ENCODE measurements at regions not wholly inside any gene's neighbourhood (a gene's known extent, or its start where the extent isn't known, plus 50 kb on each side); places are given as distances from the start of the nearest gene placed in this dataset.

DNA sequence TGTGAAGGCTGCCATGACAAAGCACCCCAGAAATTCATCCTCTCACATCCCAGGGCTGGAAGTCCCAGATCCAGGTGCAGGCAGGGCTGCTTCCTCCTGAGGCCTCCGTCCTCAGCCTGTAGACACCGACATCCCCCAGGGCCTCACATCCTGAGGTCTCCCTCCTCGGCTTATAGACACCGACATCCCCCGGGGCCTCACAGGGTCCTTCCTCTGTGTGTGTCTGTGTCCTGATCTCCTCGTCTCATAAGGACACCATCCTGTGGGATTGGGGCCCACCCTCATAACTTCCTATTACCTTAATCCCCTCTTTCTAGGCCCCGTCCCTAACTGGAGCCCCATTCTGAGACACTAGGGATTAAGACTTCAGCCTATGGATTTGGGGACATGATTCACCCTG, 92.0 kb upstream of the SNTG2 start:
- DNase-seq, result no peak

DNA sequence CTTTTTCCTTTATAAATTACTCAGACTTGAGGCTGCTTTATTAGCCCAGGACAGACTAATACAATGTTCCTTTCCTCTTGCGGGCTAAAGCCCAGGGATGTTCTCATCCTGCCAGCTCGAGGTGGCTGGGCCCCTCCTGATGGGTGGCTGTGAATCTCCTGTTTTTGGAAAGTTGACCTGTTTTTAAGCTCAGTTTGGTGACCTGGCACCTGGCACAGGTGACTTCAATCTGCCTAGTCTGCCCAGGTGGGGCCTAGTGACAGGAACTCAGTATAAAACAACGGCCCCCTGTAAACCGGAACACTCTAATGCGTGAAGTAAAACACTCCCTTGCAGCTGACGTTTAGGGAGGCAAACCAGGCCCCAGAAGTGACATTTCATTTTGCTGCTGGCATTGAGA, 92.7 kb upstream of the SNTG2 start:
- no peak for DNase-seq

DNA sequence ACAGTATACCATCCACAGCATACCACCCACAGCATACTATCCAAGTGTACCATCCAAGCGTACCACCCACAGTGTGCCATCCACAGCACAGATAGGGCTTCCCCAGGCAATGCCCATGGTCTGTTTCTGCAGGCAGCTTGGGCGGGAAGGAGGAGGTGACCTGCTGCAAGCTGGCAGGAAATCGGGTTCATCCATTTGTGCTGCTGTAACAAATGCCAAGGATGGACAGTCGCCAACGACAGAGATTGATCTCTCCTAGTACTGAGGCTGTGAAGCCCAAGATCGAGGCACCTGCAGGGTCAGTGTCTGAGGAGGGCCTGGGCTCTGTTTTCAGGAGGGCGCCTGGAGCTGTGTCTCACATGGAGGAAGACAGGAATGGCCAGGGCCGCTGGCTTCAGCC, 93.6 kb upstream of the SNTG2 start:
- no peak for DNase-seq

DNA sequence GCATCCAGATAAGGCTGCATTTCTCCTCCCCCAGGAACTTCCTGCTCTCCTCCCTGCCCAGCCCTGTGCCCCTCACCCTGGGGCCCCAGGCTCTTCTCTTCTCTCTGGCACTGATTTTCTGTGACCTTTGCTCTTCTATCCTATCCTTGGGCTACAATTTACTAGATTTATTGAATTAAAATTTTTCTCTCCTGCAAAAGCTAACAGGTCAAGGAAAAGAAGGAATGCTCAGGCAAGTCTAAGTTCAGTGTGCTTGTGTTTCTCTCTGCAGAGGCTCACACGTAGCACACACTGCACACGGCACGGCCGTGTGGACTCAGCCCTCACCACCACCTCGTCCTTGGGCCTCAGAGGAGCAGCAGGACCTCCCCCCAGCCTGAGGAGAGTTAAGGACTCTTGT, 94.2 kb upstream of the SNTG2 start:
- DNase-seq, result no peak

DNA sequence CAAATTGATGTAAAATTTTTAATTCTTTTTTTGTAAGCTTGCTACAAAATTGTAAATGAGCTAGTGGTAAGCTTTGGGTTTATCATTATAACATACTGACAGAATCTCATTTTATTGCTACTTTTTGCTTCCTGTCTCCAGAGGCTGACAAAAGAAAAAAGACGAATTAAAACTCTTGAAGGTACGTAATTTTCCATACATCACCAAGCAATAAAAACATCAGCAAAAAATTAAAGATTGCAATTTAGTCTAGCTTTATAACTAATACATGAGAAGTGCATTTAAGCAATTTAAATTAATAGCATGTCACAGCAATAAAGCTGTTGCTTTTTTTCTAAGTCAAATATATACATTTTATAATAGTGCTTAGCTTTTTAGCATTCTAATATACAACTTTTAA, 94.6 kb upstream of the SNTG2 start:
- no peak for DNase-seq

DNA sequence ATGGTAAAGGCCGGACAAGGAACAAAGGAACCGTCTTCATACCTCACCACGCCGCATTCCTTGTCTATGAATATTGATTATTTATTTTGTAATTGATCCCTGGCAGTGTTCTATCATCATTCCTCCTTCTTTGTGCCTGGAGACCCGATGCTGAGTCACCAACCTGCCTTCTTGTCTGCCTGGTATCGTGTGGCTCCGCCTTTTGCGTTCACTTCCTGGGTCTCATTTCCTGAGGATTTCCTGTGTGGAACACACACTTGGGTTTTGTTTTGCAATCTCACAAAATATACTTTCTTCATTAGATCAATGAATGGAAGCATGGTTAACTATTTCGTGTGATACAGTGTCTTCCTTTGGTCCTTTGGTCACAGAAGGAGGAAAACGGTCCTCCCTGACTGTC, 95.5 kb upstream of the SNTG2 start:
- DNase-seq, result no peak

DNA sequence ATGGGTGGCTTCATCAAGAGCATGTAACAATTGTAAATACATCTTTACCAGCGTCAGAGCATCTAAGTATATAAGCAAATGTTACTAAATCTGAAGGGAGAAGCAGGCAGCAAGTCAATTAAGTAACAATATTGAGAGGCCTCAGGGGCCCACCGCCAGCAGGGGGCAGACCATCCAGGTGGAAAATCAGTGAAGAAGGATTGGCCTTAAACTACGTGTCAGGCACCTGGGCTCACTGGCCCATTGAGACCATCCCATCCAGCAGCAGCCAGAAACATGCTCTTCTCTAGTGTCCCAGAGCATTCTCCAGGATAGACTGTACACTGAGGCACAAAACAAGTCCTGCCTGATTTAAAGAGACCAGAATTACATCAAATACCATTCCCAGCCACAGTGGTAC, 96.2 kb upstream of the SNTG2 start:
- DNase-seq, result peak; percentile 18

DNA sequence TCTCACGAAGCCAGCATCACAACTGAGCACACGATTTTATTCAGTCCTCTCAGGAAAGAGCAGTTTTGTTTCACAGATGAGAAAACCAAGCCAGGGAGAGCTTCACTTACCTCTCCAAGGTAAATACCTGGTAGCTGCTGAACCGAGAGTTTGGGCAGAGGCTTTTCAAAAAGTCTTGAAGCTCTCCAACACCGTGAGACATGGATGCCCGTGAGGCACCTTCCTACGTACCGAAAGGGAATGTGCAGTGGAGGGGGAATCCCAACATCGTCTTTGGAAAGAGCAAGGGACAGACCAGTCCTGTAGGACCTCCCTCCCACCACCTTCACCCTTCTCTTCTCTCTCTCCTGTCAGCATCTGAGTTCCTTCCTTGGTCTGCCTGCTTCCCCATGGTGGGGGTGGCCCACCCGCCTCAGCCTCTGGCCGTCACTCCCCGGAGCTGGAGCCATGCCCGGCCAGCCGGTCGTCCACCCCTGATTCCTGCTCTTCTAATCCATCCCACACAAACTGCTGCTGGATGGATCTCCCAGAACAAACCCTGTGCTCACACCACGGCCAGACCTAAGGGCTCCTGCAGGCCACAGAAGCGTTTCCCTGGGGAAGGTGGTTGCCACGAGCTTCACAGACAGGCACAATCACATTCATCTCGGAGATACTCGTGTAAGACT, 97.3 kb upstream of the SNTG2 start:
- DNase-seq, result no peak

DNA sequence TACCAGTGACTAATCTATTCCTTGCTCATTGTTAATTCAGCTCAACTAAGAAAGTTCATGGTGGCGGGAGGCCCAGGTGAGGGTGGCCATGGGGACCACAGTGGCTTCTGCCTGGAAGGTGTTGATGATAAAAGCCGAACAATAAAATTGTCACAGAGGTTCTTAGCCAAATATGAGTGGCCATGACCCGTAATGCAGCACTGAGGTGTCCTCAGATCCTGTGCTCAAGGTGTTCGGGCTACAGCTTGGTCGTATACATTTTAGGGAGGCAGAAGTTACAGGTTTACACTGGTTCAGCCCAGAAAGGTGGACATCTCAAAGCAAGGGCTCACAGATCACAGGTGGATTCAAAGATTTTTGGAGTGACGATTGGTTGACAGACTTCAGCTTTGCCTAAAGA, 98.5 kb upstream of the SNTG2 start:
- DNase-seq, result no peak

DNA sequence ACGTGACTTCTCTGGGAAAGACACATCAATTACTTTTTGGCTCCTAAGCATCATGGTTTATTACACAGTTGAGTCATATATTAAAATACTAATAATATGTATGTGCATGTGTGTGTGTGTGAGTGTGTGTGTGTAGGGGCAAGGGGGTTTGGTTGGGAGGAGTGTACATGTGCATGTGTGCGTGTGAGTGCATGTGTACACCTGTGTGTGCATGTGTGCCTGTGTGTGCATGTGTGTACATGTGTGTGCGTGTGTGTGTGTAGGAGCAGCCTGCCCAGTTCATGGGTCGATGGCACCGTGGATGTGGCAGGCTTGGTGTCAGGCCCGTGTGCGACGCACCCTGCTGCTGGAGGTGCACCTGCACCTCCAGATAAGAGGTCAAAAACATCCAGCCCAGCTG, 99.0 kb upstream of the SNTG2 start:
- DNase-seq, result no peak

DNA sequence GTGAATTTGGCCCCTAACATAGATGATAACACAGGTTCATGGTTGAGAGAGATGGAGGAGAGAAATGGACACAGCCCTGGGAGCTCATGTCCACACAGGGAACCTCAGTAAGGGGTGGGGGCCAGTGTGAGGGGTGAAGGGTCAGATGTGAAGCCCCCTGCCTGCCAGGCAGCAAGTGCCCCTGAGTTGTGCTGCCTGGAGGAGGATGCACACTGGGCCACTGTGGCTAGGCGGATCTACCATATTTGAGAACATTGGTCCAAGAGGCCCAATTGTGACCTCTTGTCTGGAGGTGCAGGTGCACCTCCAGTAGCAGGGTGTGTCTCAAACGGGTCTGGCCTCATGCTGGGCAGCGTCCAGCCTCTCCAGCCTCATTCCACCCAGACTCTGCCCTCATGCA, 99.6 kb upstream of the SNTG2 start:
- DNase-seq, result no peak

DNA sequence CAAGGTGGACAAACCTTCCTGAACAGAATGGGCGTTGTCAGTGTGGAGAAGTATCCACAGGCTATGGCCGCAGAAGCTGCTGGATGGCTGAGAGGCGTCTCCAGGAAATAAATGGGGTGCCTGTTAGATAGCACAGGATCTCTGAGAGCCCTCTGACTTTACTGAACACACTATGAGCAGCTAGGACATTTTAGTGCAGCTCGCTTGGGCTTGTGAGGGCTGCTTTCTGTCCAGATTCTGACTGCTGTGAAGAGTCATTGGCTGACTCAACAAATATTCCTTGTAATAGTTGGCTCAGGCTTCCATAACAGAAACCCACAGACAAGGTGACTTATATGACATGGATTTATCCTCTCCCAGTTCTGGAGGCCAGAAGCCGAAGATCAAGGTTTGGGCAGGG, 100.2 kb upstream of the SNTG2 start:
- DNase-seq, result no peak

DNA sequence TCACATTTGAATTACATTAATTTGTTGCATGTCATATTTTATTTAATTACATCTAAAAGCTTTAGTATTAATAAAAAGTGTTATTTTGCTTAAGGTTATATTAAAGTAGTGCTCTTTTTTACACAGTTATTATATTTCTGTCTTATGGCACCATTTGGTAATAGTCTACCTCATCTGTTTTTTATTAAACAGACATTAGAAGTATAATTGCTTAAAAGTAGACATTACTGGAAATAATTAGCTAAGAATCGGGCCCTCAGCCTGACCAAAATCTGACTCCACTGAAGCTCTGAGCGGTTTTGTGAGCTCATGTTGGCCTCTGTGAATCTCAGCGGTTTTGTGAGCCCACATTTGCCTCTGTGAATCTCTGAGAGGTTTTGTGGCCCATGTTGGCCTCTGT, 102.5 kb upstream of the SNTG2 start:
- DNase-seq, result no peak

DNA sequence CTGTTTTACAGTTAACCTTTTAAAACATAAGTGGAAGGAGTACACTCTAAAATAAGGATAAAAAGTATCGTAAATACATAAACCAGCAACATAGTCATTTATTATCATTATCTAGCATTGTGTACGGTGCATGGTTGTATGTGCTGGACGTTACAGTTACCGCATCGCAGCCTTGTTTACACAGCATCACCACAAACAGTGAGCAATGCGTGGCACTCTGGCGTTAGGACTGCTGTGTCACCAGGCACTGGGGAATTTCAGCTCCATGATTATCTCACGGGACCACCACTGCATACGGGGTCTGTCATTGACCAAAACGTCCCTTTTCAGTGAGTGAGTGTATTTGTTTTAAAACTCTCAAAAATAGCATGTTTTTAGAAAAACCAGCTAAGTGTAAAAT, 103.0 kb upstream of the SNTG2 start:
- DNase-seq, result no peak

DNA sequence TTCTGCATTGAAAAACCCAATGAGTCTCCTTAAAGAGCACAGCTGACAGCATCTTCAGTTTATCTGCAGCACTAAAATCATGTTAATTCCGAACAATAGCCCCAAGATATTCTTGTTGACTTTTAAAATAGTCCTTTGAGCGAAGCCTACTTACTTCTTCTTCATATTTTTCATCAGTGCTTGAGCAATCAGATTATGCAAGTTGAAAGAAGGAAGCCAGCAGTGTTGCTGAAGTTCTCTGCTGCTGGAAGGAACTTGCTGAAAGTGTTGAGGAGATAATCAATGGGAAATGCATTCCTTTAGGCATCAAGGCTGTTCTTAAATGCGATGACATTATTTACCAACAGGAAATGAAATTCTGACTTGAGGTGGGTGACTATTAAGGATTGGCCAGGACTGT, 105.9 kb upstream of the SNTG2 start:
- DNase-seq, result no peak

DNA sequence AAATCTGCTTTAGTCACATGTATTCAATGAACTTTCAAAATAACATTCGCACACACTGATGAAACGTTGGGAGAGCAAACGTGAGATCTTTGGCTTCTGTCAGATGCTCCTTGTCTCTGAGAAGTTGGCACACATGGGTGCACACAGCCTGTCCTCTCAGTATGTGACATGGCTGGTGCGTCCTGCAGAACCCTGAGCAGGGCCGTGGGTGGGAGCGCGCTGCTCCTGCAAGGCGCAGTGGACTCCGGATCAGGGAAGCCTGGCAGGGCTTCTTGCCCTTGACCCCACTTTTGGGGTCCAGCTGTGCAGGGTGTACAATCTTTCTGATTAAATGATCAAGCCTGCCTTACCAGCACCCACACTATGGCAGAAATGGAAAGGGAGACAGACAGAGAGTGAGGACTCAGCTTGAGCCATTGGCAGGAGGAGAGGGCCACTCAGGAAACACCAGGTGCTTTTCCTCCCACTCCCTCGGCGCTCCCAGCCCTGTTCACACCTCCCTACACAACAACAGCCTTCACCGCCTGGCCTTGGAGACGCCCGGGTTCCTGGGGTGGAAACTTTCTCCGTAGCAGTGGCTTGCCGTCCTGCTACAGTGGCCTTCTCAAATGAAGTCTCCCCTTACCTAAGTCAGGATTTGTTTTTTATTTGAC, 108.4 kb upstream of the SNTG2 start:
- DNase-seq, result no peak

DNA sequence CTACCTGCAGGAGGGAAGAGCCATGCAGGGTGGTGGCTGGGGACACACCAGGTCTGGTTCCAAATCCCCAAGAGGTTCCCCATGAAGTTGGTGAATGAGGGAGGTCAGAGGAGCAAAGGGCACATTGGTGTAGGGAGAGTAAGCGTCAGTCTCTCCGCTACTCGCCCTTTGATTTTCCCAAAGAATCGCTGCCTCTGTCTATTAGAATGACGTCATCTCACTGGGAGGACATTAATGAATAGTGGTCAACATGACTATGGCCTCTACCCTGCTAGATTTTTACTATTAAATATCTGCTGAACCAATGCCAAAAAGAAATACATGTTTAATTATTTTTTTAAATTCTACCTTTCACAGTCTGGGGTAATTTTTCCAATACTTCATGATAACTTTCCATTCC, 109.6 kb upstream of the SNTG2 start:
- DNase-seq, result no peak

DNA sequence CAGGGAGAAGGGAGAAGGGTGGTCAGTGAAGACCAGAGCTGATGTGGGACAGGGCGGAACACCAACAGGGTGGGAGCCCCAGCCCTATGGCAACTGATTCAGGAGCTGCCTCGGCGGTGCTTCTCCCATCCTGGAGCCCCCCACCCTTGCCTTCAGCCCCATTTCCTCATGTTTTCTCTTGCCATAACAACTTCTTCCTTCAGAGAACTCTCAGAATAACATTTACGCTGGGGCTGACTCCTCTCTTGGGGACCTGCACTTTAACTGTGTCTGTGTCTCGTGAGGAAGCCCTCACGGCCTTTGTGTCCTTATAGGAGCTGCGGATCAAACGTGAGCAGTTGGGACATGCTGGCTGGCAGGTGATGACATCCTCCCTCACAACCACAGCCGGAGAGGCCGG, 116.4 kb upstream of the SNTG2 start:
- DNase-seq, result no peak

DNA sequence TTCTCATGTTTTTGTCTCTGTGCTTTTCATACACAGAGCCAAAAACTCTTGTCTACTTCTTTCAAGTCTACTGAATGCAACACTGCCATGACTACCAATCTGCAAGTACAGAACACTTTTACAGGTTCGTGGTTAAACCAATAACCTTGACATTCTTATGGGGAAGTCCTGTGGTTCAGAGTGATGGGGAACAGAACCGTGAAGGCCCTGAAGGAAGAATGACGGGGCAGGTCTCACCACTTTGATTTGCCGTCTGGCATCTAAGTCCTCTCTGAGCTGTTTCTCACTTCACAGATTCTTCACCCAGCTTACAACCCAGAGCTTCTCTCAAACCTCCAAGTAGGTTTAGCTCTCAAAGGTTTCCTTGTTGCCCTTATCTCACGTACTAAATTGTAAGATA, 117.5 kb upstream of the SNTG2 start:
- no peak for DNase-seq

DNA sequence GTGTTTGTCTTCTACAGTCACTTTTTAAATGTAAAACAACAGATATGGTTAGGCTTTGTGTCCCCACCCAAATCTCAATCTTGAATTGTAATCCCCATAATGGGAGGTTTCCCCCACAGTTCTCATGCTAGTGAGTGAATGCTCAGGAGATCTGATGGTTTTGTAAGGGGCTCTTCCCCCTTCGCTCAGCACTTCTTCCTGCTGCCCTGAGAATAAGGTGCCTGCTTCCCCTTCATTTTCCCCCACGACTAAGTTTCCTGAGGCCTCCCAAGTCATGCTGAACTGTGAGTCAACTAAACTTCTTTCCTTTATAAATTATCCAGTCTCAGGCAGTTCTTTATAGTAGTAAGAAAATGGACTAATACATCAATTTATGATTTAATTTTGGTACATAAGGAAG, 118.0 kb upstream of the SNTG2 start:
- DNase-seq, result no peak

DNA sequence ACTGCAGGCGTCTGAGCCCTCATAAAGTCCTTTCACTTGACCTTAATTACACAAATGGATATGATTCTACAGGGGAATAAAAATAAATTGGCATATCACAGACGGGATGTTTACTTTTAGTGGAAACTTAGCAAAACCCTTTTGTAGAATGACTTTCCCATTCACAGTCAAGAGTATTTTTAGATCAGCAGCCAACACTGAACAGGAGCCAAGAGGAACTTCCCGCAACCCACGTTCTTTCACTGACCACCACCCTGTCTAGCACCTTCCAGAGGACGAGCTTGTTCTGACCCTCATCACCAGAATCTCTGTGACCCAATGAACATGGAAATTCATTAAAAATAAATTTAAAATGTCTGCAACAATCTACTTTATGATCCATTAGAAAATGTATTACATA, 119.0 kb upstream of the SNTG2 start:
- DNase-seq, result no peak

DNA sequence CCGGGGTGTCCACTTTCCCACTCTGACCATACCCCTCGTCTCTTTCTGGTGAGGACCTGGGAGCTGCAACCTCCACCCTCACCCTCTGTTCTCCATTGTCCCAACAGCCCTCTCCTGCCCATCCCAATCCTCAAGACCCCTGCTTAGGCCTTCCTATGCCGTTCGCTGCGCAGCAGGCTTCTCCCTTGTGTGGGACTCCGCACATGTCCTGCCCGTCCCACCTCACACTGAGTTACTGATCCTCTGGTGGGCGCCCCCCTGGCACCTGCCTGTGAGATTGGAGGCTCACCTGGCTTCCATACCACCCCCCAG, 119.5 kb upstream of the SNTG2 start:
- no peak for DNase-seq

DNA sequence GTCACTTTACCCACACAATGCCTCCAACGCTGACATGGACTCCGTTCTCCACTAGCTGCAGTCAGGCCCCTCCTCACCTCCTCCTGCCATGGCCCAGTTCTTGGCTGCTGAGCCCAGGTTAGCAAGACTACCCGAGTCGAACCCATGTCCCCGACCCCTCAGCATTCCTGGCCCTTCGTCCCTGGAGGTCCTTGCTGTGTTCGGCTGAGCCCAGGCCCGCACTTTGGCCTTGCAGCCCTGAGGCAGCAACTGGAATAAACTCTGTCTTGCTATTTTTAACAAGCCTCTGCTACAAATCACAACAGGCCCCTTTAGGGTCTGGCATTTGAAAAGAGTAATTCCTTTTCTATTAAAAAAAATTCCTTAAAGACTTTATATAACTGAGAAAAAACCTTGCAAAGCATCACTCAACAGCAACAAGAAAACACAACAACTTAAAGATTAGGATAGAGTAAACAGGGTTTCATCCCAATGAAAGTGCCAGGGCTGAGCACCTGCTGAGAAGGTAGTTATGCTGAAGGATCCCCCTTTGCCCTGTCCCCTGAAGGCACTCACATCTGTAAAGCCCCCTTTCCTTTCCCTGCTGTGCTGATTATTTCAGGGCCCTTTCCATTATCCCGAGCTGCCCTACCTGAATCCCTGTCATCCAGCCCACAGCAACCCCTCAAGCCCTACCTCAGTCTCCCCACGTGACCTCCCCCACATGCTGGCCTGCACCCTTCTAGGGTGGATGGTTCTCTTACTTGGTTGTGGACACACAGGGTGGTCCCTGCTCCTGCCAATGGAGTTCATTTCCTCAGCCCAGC, 120.0 kb upstream of the SNTG2 start:
- no peak for DNase-seq

DNA sequence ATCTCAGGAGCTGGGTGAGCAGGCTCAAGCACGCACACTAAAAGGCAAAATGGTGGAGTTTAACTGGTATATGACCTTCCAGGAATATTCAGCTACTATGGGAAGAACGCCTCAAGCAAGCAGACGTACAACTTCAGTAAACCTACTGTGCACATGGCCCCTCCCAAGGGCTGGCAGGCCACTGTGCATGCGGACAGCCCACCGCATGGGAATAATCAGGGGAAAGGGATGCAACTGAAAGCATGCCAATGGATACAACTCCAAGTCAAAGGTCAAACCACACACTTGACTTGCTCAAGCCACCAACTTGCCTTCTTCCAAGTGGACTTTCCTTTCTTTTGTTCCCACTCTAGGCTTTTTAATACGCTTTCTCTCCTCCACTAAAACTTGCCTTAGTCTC, 121.6 kb upstream of the SNTG2 start:
- no peak for DNase-seq

DNA sequence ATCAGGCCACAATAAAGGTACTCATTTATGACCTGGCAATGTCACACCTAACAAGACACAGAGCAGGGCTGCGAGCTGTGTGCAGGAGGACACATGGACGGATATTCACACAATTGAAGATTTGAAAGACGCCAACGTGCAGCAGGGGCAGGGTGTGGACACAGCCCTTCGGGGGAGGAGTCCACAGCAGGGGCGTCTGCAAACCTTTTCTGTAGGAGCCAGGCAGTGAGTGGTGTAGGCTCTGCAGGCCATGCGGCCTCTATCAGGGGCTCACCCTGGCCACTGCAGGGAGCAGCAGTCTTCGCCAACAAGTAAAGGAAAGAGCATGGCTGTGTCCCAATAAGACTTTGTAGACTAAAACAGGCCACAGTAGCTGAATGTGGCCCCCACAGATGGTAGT, 125.7 kb upstream of the SNTG2 start:
- DNase-seq, result no peak
